ENCODE measurements at regions not wholly inside any gene's neighbourhood (a gene's known extent, or its start where the extent isn't known, plus 50 kb on each side); places are given as distances from the start of the nearest gene placed in this dataset.
A peak's percentile ranks its signal among the peaks of the same experiment; 100 is the strongest.

DNA sequence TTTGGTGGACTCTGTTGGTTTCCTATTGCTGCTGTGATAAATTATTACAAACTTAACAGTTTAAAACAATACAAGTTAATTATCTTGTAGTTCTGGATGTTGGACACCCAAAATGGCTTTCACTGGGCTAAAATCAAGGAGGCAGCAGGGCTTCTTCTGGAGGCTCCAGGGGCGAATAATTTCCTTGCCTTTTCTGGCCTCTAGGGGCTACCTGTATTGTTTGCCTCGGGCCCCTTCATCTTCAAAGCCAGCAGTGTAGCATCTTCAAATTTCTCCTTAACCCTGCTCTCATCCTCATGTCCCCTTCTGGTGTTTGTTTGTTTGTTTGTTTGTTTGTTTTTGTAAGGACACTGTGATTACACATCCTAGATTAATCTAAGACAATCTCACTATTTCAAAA, 60.5 kb upstream of the ANKEF1 start:
- TF ChIP-seq, protein P1, sequence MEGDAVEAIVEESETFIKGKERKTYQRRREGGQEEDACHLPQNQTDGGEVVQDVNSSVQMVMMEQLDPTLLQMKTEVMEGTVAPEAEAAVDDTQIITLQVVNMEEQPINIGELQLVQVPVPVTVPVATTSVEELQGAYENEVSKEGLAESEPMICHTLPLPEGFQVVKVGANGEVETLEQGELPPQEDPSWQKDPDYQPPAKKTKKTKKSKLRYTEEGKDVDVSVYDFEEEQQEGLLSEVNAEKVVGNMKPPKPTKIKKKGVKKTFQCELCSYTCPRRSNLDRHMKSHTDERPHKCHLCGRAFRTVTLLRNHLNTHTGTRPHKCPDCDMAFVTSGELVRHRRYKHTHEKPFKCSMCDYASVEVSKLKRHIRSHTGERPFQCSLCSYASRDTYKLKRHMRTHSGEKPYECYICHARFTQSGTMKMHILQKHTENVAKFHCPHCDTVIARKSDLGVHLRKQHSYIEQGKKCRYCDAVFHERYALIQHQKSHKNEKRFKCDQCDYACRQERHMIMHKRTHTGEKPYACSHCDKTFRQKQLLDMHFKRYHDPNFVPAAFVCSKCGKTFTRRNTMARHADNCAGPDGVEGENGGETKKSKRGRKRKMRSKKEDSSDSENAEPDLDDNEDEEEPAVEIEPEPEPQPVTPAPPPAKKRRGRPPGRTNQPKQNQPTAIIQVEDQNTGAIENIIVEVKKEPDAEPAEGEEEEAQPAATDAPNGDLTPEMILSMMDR (conservative IDR thresholded peaks at IDR 0.05): peak; percentile 68
- Mint-ChIP-seq H3K4me1 (no peaks in the 10 kb centered on the region), H3K27me3 (ENCODE audit: insufficient read depth) (peaks cover 4% of the 10 kb centered on the region), H3K9me3 (peaks cover 2% of the 10 kb centered on the region), H3K36me3 (ENCODE audit: low read depth) (no peaks in the 10 kb centered on the region), H3K4me3 (no peak overlapping the region), H3K27ac (no peak overlapping the region)
- 75 to 84% methylated on average over 2 of the region's 2 CpGs for whole genome bisulfite sequencing, 2 experiments (ENCODE audit: insufficient coverage in 1 of 2, insufficient read length in 1 of 2)
- DNase-seq: peak; percentile 50
- no peak overlapping the region for H3K4me3 ChIP-seq (ENCODE audit: low read length)
- H3K27me3 ChIP-seq (ENCODE audit: control insufficient read depth, insufficient read depth, low read length, poor library complexity, severe bottlenecking): peaks cover 9% of the 10 kb centered on the region
- no peaks in the 10 kb centered on the region for H3K9me3 ChIP-seq (ENCODE audit: control insufficient read depth, low read length)
- H3K27ac ChIP-seq (ENCODE audit: low read depth, low read length): no peak overlapping the region
- no peaks in the 10 kb centered on the region for H3K36me3 ChIP-seq (ENCODE audit: control insufficient read depth, insufficient read depth, low read length)
- no peak overlapping the region for H3K9ac ChIP-seq (ENCODE audit: extremely low read depth, low read length, poor library complexity, severe bottlenecking)
- H3K4me1 ChIP-seq (ENCODE audit: control insufficient read depth, insufficient read depth, low read length): no peaks in the 10 kb centered on the region

DNA sequence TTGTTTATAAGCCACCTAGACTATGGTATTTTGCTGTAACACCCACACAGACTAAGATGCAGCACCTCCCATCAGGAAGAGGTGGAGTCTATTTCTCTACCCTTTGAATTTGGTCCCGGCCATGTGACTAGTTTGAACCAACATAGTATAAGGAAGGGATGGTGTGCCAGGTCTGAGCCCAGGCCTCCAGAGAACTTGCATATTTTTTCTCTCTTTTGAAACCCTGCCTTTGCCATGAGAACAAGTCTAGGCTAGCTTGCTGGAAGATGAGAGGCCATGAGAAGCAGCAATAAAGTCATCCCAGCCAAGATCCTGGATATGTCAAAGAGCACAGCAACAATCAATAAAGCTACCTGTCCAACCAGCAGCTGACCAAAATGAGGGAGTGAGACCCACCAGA, 63.0 kb upstream of the ANKEF1 start:
- Mint-ChIP-seq H3K36me3 (ENCODE audit: low read depth) (no peaks in the 10 kb centered on the region), H3K4me1 (no peaks in the 10 kb centered on the region), H3K9me3 (peaks cover 2% of the 10 kb centered on the region), H3K4me3 (no peak overlapping the region), H3K27ac (no peak overlapping the region), H3K27me3 (ENCODE audit: insufficient read depth) (peaks cover 4% of the 10 kb centered on the region)
- peaks cover 3% of the 10 kb centered on the region for H3K27me3 ChIP-seq (ENCODE audit: control insufficient read depth, insufficient read depth, low read length, poor library complexity, severe bottlenecking)
- WGBS, 2 experiments (ENCODE audit: insufficient coverage in 1 of 2, insufficient read length in 1 of 2): 93% methylated on average over 1 of the region's 1 CpG; no CpG with 5 or more reads in 1 of the 2 experiments
- H3K27ac ChIP-seq (ENCODE audit: low read depth, low read length): no peak overlapping the region
- TF ChIP-seq, protein P1 (conservative IDR thresholded peaks at IDR 0.05): no peak
- no peak overlapping the region for H3K4me3 ChIP-seq (ENCODE audit: low read length)
- no peaks in the 10 kb centered on the region for H3K36me3 ChIP-seq (ENCODE audit: control insufficient read depth, insufficient read depth, low read length)
- no peak overlapping the region for H3K9ac ChIP-seq (ENCODE audit: extremely low read depth, low read length, poor library complexity, severe bottlenecking)
- no peaks in the 10 kb centered on the region for H3K4me1 ChIP-seq (ENCODE audit: control insufficient read depth, insufficient read depth, low read length)
- no peaks in the 10 kb centered on the region for H3K9me3 ChIP-seq (ENCODE audit: control insufficient read depth, low read length)
- no peak for DNase-seq

GRCh38 chr20:9969626-9970025, 65.2 kb upstream of the ANKEF1 start:
- Histone ChIP-seq H3K27ac (ENCODE audit: low read depth, low read length) (no peak overlapping the region), H3K9ac (ENCODE audit: extremely low read depth, low read length, poor library complexity, severe bottlenecking) (no peak overlapping the region), H3K27me3 (ENCODE audit: control insufficient read depth, insufficient read depth, low read length, poor library complexity, severe bottlenecking) (no peaks in the 10 kb centered on the region), H3K4me3 (ENCODE audit: low read length) (no peak overlapping the region), H3K9me3 (ENCODE audit: control insufficient read depth, low read length) (no peaks in the 10 kb centered on the region), H3K4me1 (ENCODE audit: control insufficient read depth, insufficient read depth, low read length) (no peaks in the 10 kb centered on the region), H3K36me3 (ENCODE audit: control insufficient read depth, insufficient read depth, low read length) (no peaks in the 10 kb centered on the region)
- no peaks in the 10 kb centered on the region for H3K4me1 Mint-ChIP-seq
- no peak for DNase-seq
- 82 to 86% methylated on average over 1 of the region's 1 CpG for WGBS, 2 experiments (ENCODE audit: insufficient coverage in 1 of 2, insufficient read length in 1 of 2)
- peaks cover 2% of the 10 kb centered on the region for H3K9me3 Mint-ChIP-seq
- H3K27ac Mint-ChIP-seq: no peak overlapping the region
- H3K36me3 Mint-ChIP-seq (ENCODE audit: low read depth): no peaks in the 10 kb centered on the region
- H3K27me3 Mint-ChIP-seq (ENCODE audit: insufficient read depth): no peaks in the 10 kb centered on the region
- TF ChIP-seq, protein P1 (conservative IDR thresholded peaks at IDR 0.05): no peak
- no peak overlapping the region for H3K4me3 Mint-ChIP-seq
